ENCODE measurements at regions not wholly inside any gene's neighbourhood (a gene's known extent, or its start where the extent isn't known, plus 50 kb on each side); places are given as distances from the start of the nearest gene placed in this dataset.

- TF ChIP-seq, protein P1, sequence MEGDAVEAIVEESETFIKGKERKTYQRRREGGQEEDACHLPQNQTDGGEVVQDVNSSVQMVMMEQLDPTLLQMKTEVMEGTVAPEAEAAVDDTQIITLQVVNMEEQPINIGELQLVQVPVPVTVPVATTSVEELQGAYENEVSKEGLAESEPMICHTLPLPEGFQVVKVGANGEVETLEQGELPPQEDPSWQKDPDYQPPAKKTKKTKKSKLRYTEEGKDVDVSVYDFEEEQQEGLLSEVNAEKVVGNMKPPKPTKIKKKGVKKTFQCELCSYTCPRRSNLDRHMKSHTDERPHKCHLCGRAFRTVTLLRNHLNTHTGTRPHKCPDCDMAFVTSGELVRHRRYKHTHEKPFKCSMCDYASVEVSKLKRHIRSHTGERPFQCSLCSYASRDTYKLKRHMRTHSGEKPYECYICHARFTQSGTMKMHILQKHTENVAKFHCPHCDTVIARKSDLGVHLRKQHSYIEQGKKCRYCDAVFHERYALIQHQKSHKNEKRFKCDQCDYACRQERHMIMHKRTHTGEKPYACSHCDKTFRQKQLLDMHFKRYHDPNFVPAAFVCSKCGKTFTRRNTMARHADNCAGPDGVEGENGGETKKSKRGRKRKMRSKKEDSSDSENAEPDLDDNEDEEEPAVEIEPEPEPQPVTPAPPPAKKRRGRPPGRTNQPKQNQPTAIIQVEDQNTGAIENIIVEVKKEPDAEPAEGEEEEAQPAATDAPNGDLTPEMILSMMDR (IDR thresholded peaks at IDR 0.05): no peak
- TF ChIP-seq POLR2A (IDR thresholded peaks at IDR 0.05) (no peak), EP300 (IDR thresholded peaks at IDR 0.05) (no peak)
These were observed 323.5 kb downstream of the TLE4 start for GRCh38 chr9:79895232-79895631.
